H9 (cell line): ENCODE measurements at regions not wholly inside any gene's neighbourhood (a gene's known extent, or its start where the extent isn't known, plus 50 kb on each side); places are given as distances from the start of the nearest gene placed in this dataset.

Experiments used
- DNase-seq: peaks from one replicate; pipeline ENCODE4 v3.0.0-alpha.2; 2017
- H2AFZ ChIP-seq: one replicate; pipeline ENCODE4 v1.6.1; 2013; ENCODE audit warnings: mild to moderate bottlenecking, low read length, control low read depth, moderate library complexity
- H2AK5ac ChIP-seq: 2 replicates; pipeline ENCODE4 v1.6.1; 2013; ENCODE audit warnings: low read length, control low read depth, mixed read lengths; ENCODE audit not compliant: insufficient read length
- H2BK120ac ChIP-seq: one replicate; pipeline ENCODE4 v1.6.1; 2013; ENCODE audit warnings: low read depth, mild to moderate bottlenecking, low read length, control low read depth, inconsistent platforms; ENCODE audit not compliant: poor library complexity, severe bottlenecking
- H2BK12ac ChIP-seq: 2 replicates; pipeline ENCODE4 v1.6.1; 2013; ENCODE audit warnings: low read length, control low read depth, mixed read lengths, low read depth; ENCODE audit not compliant: insufficient read length
- H2BK15ac ChIP-seq: 2 replicates; pipeline ENCODE4 v1.6.1; 2013; ENCODE audit warnings: low read depth, low read length, control low read depth
- H2BK20ac ChIP-seq: one replicate; pipeline ENCODE4 v1.6.1; 2013; ENCODE audit warnings: low read depth, mild to moderate bottlenecking, low read length, control low read depth, inconsistent platforms; ENCODE audit not compliant: poor library complexity, severe bottlenecking
- H2BK5ac ChIP-seq: 2 replicates; pipeline ENCODE4 v1.6.1; 2013; ENCODE audit warnings: low read length, control low read depth, mixed read lengths; ENCODE audit not compliant: insufficient read length
- H3K14ac ChIP-seq: 2 replicates; pipeline ENCODE4 v1.6.1; 2013; ENCODE audit warnings: low read length, control low read depth; ENCODE audit not compliant: insufficient read depth
- H3K18ac ChIP-seq: 2 replicates; pipeline ENCODE4 v1.6.1; 2013; ENCODE audit warnings: low read depth, mild to moderate bottlenecking, mixed read lengths, low read length, control low read depth; ENCODE audit not compliant: insufficient read length
- H3K23ac ChIP-seq: 2 replicates; pipeline ENCODE4 v1.6.1; 2013; ENCODE audit warnings: low read length, control low read depth, mixed read lengths, low read depth; ENCODE audit not compliant: insufficient read length
- H3K23me2 ChIP-seq: 2 replicates; pipeline ENCODE4 v1.6.1; 2013; ENCODE audit warnings: low read depth, mild to moderate bottlenecking, mixed read lengths, low read length, control low read depth; ENCODE audit not compliant: insufficient read length, poor library complexity, severe bottlenecking
- H3K27ac ChIP-seq: 2 replicates; pipeline ENCODE4 v1.5.1; 2013; ENCODE audit warnings: low read length, control low read depth, mixed read lengths, low read depth; ENCODE audit not compliant: insufficient read length
- H3K27me3 ChIP-seq: 2 replicates; pipeline ENCODE4 v1.6.1; 2013; ENCODE audit warnings: low read length, control low read depth, inconsistent platforms; ENCODE audit not compliant: insufficient read depth
- H3K4ac ChIP-seq: 2 replicates; pipeline ENCODE4 v1.6.1; 2013; ENCODE audit warnings: low read depth, mild to moderate bottlenecking, control low read depth, inconsistent platforms, low read length, moderate library complexity
- H3K4me1 ChIP-seq: 2 replicates; pipeline ENCODE4 v1.6.1; 2013; ENCODE audit warnings: low read length, control low read depth, inconsistent platforms; ENCODE audit not compliant: insufficient read depth
- H3K4me2 ChIP-seq: 2 replicates; pipeline ENCODE4 v1.6.1; 2013; ENCODE audit warnings: low read length, control low read depth, mixed read lengths; ENCODE audit not compliant: insufficient read length, insufficient read depth
- H3K56ac ChIP-seq: 2 replicates; pipeline ENCODE4 v1.6.1; 2013; ENCODE audit warnings: low read depth, mild to moderate bottlenecking, mixed read lengths, low read length, control low read depth; ENCODE audit not compliant: insufficient read length
- H3K79me1 ChIP-seq: 2 replicates; pipeline ENCODE4 v1.6.1; 2013; ENCODE audit warnings: low read depth, mild to moderate bottlenecking, moderate library complexity, low read length, control low read depth, inconsistent platforms; ENCODE audit not compliant: insufficient read depth, poor library complexity, severe bottlenecking
- H3K79me2 ChIP-seq: 2 replicates; pipeline ENCODE4 v1.6.1; 2013; ENCODE audit warnings: low read length, control low read depth, inconsistent platforms; ENCODE audit not compliant: insufficient read depth
- H3K9ac ChIP-seq: 2 replicates; pipeline ENCODE4 v1.6.1; 2013; ENCODE audit warnings: low read length, control low read depth, mixed read lengths; ENCODE audit not compliant: insufficient read length; ENCODE audit errors: extremely low read depth
- H3K9me3 ChIP-seq: one replicate; pipeline ENCODE4 v1.6.1; 2013; ENCODE audit warnings: low read depth, low read length, inconsistent platforms; ENCODE audit not compliant: control insufficient read depth
- H3T11ph ChIP-seq: one replicate; pipeline ENCODE4 v1.6.1; 2013; ENCODE audit warnings: mild to moderate bottlenecking, low read length, control low read depth, inconsistent platforms
- H4K20me1 ChIP-seq: one replicate; pipeline ENCODE4 v1.6.1; 2013; ENCODE audit not compliant: control insufficient read depth, insufficient read length, insufficient read depth
- H4K5ac ChIP-seq: 2 replicates; pipeline ENCODE4 v1.6.1; 2013; ENCODE audit warnings: low read depth, mild to moderate bottlenecking, mixed read lengths, low read length, control low read depth; ENCODE audit not compliant: insufficient read length
- H4K8ac ChIP-seq: replicated peaks from 2 replicates; pipeline ENCODE4 v1.6.1; 2013; ENCODE audit warnings: low read length, control low read depth, mixed read lengths, low read depth; ENCODE audit not compliant: insufficient read length
- H4K91ac ChIP-seq: 2 replicates; pipeline ENCODE4 v1.6.1; 2013; ENCODE audit warnings: low read depth, mild to moderate bottlenecking, moderate library complexity, mixed read lengths, low read length, control low read depth; ENCODE audit not compliant: insufficient read length
- H3K27ac Mint-ChIP-seq, 3 experiments: 2 replicates in 2 of 3; 3 replicates in 1 of 3; pipeline ENCODE4 v1.8.0; 2020 to 2021; ENCODE audit warnings: mixed read lengths in 3 of 3, mild to moderate bottlenecking in 1 of 3, moderate library complexity in 1 of 3
- H3K27me3 Mint-ChIP-seq: 2 replicates; pipeline ENCODE4 v1.8.0; 2021; ENCODE audit warnings: low read depth, mild to moderate bottlenecking, moderate library complexity, mixed read lengths
- H3K36me3 Mint-ChIP-seq, 3 experiments: 2 replicates in 2 of 3; 3 replicates in 1 of 3; pipeline ENCODE4 v1.8.0; 2020 to 2021; ENCODE audit warnings: low read depth in 3 of 3, mixed read lengths in 3 of 3; ENCODE audit not compliant: insufficient read depth in 1 of 3
- H3K4me1 Mint-ChIP-seq, 2 experiments: 2 replicates each; pipeline ENCODE4 v1.8.0; 2020; ENCODE audit warnings: mixed read lengths in 2 of 2
- H3K4me3 Mint-ChIP-seq, 2 experiments: 2 replicates in 1 of 2; 3 replicates in 1 of 2; pipeline ENCODE4 v1.8.0; 2020 to 2021; ENCODE audit warnings: mild to moderate bottlenecking in 2 of 2, mixed read lengths in 2 of 2, moderate library complexity in 1 of 2
- H3K9me3 Mint-ChIP-seq, 2 experiments: 2 replicates in 1 of 2; 3 replicates in 1 of 2; pipeline ENCODE4 v1.8.0; 2020; ENCODE audit warnings: mild to moderate bottlenecking in 2 of 2, mixed read lengths in 2 of 2, moderate library complexity in 1 of 2
- WGBS: extraction: QIAGEN DNeasy Blood & Tissue Kit; methylation state at CpG from one replicate; pipeline ENCODE4 v1.1.7; 2013; ENCODE audit warnings: missing lambda C conversion rate, low lambda C conversion rate, mixed read lengths; ENCODE audit not compliant: insufficient read length; ENCODE audit errors: extremely low coverage; 5-methylcytosine and 5-hydroxymethylcytosine counted together
- TF ChIP-seq, protein P1 (sequence below): fragments of 200-600 bp; sonication (generic); conservative IDR thresholded peaks from 3 replicates; pipeline ENCODE4 v1.8.0; 2021; ENCODE audit warnings: antibody characterized with exemption, mild to moderate bottlenecking

DNA sequence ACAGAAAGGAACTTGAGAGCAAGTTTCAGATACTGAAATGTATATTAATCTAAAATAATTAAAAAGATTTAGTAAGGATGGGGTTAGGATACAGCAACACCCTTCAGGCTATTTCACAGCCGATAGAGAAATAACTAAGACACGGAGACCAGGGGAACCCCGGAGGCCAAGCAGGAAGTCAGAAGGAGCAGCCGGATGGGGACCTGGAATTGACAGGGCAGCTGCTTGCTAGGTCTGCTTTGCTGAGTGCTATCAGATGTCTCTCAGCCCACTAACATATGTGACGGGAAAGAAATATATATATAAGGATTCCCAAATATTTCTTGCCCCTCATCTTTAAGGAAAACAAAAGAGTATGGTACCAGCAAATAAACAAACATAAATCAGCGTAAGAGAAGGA lies 154.1 kb upstream of the CDH5 start:
- no peaks in the 10 kb centered on the region; a peak in 1 of 4 replicates for H3K4me1 Mint-ChIP-seq
- no peak for DNase-seq
- Histone ChIP-seq H3K27me3 (no peaks in the 10 kb centered on the region), H3K79me2 (no peaks in the 10 kb centered on the region), H3K79me1 (no peaks in the 10 kb centered on the region), H3K56ac (no peak overlapping the region), H4K20me1 (no peaks in the 10 kb centered on the region), H3K14ac (no peak overlapping the region), H3K27ac (no peak overlapping the region), H3K9me3 (no peaks in the 10 kb centered on the region), H2BK5ac (no peak overlapping the region), H3K18ac (no peak overlapping the region), H2BK120ac (no peak overlapping the region), H3K9ac (no peak overlapping the region), H3K23ac (no peak overlapping the region), H3K23me2 (no peaks in the 10 kb centered on the region), H2BK12ac (no peak overlapping the region), H2BK15ac (no peak overlapping the region), H3T11ph (no peak overlapping the region), H2AFZ (no peak overlapping the region), H2BK20ac (no peak overlapping the region), H3K4me1 (no peaks in the 10 kb centered on the region), H4K8ac (no peak overlapping the region), H3K4me2 (no peak overlapping the region), H3K4ac (no peak overlapping the region), H4K91ac (no peak overlapping the region), H2AK5ac (no peak overlapping the region), H4K5ac (no peak overlapping the region)
- no peaks in the 10 kb centered on the region; a peak in 1 of 5 replicates for H3K9me3 Mint-ChIP-seq
- H3K4me3 Mint-ChIP-seq: no peak overlapping the region
- H3K27me3 Mint-ChIP-seq: no peaks in the 10 kb centered on the region
- no peaks in the 10 kb centered on the region; a peak in 1 of 7 replicates for H3K36me3 Mint-ChIP-seq
- no peak overlapping the region for H3K27ac Mint-ChIP-seq
- TF ChIP-seq, protein P1, sequence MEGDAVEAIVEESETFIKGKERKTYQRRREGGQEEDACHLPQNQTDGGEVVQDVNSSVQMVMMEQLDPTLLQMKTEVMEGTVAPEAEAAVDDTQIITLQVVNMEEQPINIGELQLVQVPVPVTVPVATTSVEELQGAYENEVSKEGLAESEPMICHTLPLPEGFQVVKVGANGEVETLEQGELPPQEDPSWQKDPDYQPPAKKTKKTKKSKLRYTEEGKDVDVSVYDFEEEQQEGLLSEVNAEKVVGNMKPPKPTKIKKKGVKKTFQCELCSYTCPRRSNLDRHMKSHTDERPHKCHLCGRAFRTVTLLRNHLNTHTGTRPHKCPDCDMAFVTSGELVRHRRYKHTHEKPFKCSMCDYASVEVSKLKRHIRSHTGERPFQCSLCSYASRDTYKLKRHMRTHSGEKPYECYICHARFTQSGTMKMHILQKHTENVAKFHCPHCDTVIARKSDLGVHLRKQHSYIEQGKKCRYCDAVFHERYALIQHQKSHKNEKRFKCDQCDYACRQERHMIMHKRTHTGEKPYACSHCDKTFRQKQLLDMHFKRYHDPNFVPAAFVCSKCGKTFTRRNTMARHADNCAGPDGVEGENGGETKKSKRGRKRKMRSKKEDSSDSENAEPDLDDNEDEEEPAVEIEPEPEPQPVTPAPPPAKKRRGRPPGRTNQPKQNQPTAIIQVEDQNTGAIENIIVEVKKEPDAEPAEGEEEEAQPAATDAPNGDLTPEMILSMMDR: no peak
- no CpG with 5 or more reads among the region's 6 CpGs for WGBS
